Spinal cord (tissue), 9 donors: ENCODE measurements at regions not wholly inside any gene's neighbourhood (a gene's known extent, or its start where the extent isn't known, plus 50 kb on each side); places are given as distances from the start of the nearest gene placed in this dataset.

Experiments used
- DNase-seq, 6 donors: peaks; one replicate each; pipeline versions ENCODE4 v3.0.0 to v3.0.0-alpha.2; 2013 to 2015; ENCODE audit warnings: low spot score in 6 of 6, low read depth in 4 of 6
- H3K27ac ChIP-seq: one replicate; pipeline ENCODE4 v1.5.1; 2013; ENCODE audit warnings: low read depth, low read length, control low read depth
- H3K27me3 ChIP-seq: one replicate; pipeline ENCODE4 v1.6.1; 2013; ENCODE audit warnings: low read length; ENCODE audit not compliant: control insufficient read depth, insufficient read depth
- H3K36me3 ChIP-seq: one replicate; pipeline ENCODE4 v1.6.1; 2013; ENCODE audit warnings: low read length; ENCODE audit not compliant: control insufficient read depth, insufficient read depth
- H3K4me1 ChIP-seq: one replicate; pipeline ENCODE4 v1.6.1; 2013; ENCODE audit warnings: low read length; ENCODE audit not compliant: control insufficient read depth, insufficient read depth
- H3K4me3 ChIP-seq: one replicate; pipeline ENCODE4 v1.5.1; 2013; ENCODE audit warnings: low read depth, low read length, control low read depth
- H3K9me3 ChIP-seq: one replicate; pipeline ENCODE4 v1.6.1; 2013; ENCODE audit warnings: low read length; ENCODE audit not compliant: control insufficient read depth, insufficient read depth
- WGBS: methylation state at CpG from one replicate; pipeline ENCODE4 v1.1.5; 2013; ENCODE audit warnings: missing lambda C conversion rate; ENCODE audit not compliant: insufficient coverage; 5-methylcytosine and 5-hydroxymethylcytosine counted together
- donor health status: healthy.

GRCh38 chr10:43320226-43320625, 51.2 kb upstream of the FXYD4 start:
- 97% methylated on average over 3 of the region's 7 CpGs for WGBS
- no peak overlapping the region for H3K4me3 ChIP-seq

DNA sequence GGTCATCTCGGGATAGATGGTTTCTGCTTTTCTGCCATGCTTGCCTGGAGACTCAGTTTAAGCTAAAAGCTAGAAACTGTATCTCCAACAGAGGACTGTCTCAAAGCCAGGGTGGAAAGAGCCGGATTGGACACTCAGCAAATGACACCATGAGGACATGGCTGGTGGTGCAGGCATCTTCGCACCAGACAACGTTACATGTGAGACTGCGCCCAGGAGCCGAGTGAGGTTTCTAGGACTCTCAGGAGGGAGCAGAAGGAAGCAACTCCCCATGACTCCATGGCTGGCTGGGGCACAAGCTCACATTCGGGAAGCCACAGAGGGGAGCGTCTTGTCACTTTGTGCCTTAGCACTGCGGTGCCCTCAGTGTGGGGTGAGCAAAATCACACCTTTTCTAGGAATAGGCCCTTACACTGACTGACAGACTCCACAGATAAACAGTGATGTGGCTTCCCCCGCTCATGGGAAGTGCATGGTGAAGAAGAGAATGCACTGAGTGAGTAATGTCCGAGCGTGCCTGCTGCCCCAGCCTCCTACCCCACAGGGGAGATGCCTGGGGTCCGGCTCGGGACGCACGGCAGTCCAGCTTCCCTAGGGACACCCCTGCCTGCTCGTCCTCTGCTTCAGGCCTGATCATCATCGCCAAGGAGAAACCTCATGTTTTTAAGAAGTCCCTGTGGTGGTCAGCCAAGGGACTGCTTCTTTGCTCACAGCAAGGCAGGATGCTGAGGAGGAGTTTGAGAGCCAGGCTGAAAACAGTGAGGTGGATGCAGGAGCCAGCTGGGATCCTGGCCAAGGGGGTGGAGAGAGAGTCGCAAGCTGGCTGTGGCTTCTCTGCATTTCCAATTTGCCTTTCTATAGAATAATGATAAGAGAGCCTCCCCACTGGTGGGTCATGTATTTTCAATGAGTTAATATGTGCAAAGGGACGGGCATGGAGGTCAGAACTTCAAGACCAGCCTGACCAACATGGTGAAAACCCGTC, 52.2 kb upstream of the FXYD4 start:
- no peak overlapping the region for H3K4me3 ChIP-seq
- DNase-seq = peak in 3 of 6 donors; percentile 17 to 74 (median 65)

More at GRCh38 chr10:43320226-43320625, 51.2 kb upstream of the FXYD4 start:
- DNase-seq = no peak
- Histone ChIP-seq H3K27ac (no peak overlapping the region), H3K27me3 (no peaks in the 10 kb centered on the region), H3K36me3 (no peaks in the 10 kb centered on the region), H3K4me1 (peaks cover 21% of the 10 kb centered on the region), H3K9me3 (no peaks in the 10 kb centered on the region)

GRCh38 chr10:43318456-43318855, 51.6 kb upstream of the RASGEF1A start:
- Histone ChIP-seq H3K27ac (no peak overlapping the region), H3K4me3 (no peak overlapping the region), H3K27me3 (no peaks in the 10 kb centered on the region), H3K4me1 (peaks cover 25% of the 10 kb centered on the region), H3K9me3 (no peaks in the 10 kb centered on the region), H3K36me3 (peaks cover 3% of the 10 kb centered on the region)
- 85% methylated on average over 5 of the region's 7 CpGs for WGBS
- DNase-seq = no peak

More for the DNA sequence above, 52.2 kb upstream of the FXYD4 start:
- no peaks in the 10 kb centered on the region for H3K27me3 ChIP-seq
- no peaks in the 10 kb centered on the region for H3K9me3 ChIP-seq
- no peak overlapping the region for H3K27ac ChIP-seq
- WGBS = 61% methylated on average over 16 of the region's 21 CpGs
- peaks cover 22% of the 10 kb centered on the region for H3K4me1 ChIP-seq
- H3K36me3 ChIP-seq = peaks cover 1% of the 10 kb centered on the region

DNA sequence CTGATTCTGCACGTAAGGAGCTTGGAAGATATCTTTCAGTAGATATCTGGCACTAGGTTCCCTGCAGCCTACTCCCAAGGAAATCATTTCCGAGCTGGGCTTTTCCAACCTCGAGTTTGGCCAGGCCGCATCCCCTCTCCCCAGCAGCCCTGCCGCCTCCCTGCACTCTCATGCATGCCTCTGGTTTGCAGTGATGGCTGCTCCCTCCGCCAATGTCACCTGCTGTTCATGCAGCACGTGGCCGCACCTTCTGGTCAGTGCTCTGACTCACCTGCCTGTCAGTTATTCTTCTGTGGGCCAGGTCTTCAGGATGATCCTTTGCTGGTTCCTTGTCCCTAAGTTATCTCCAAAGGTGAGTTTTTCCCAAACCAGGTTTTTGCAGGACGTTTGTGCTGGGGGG, 50.6 kb upstream of the RASGEF1A start:
- peaks cover 3% of the 10 kb centered on the region for H3K36me3 ChIP-seq
- H3K9me3 ChIP-seq = no peaks in the 10 kb centered on the region
- H3K27ac ChIP-seq = no peak overlapping the region
- WGBS = 86% methylated on average over 9 of the region's 9 CpGs
- H3K4me3 ChIP-seq = no peak overlapping the region
- DNase-seq = no peak
- peaks cover 15% of the 10 kb centered on the region for H3K4me1 ChIP-seq
- H3K27me3 ChIP-seq = no peaks in the 10 kb centered on the region

DNA sequence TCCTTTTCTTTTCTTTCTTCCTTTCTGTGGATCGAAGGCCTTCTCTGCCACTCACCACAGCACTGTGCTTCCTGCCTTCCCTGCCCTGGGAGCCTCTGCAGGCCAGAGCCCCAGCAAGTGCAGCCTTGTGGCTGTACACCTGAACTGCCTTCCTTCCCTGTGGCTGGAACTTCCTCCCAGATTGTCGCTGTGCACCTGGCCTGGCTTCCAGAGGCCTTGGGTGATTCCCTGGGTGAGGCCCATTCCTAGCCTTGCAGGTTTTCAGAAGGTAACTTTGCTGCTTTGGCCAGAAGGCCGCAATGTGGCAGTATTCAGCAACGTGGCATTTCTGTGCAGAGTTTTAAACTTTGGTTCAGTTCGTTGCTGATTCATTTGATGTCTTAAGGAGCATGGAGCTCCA, 50.1 kb upstream of the RASGEF1A start:
- Histone ChIP-seq H3K27ac (no peak overlapping the region), H3K4me1 (peaks cover 13% of the 10 kb centered on the region), H3K27me3 (no peaks in the 10 kb centered on the region), H3K4me3 (no peak overlapping the region), H3K36me3 (peaks cover 3% of the 10 kb centered on the region), H3K9me3 (no peaks in the 10 kb centered on the region)
- 93% methylated on average over 5 of the region's 5 CpGs for WGBS
- no peak for DNase-seq
